IMR-90 (cell line): ENCODE measurements at regions not wholly inside any gene's neighbourhood (a gene's known extent, or its start where the extent isn't known, plus 50 kb on each side); places are given as distances from the start of the nearest gene placed in this dataset.

Experiments used
- ATAC-seq: fragments of 200-7000 bp; cut with Tn5 transposase; 2 replicates; pipeline ENCODE4 v1.9.1; 2020; ENCODE audit warnings: low read depth, mild to moderate bottlenecking, moderate library complexity
- BruUV-seq: library from RNA; stranded (reverse); fragments of 400-500 nt; replicated peaks from 2 replicates; lab custom pipeline; 2021; lab: Mats Ljungman, UMichigan
- CTCF ChIA-PET: fragments of 300-600 bp; formaldehyde crosslinking; extraction: SDS; loops from one replicate; lab custom pipeline; 2021; ENCODE audit warnings: antibody characterized with exemption; lab: Yijun Ruan, JAX
- POLR2A ChIA-PET: fragments of 300-600 bp; sonication (Branson Sonifier 250); formaldehyde crosslinking; loops from one replicate; lab custom pipeline; 2022; ENCODE audit warnings: antibody characterized with exemption; ENCODE audit not compliant: unreplicated experiment; lab: Charles Lee
- DNase-seq: peaks from one replicate; pipeline ENCODE4 v3.0.0; 2013
- H2AFZ ChIP-seq: replicated peaks from 2 replicates; pipeline ENCODE3; 2013; ENCODE audit warnings: low read length, mild to moderate bottlenecking; ENCODE audit not compliant: poor library complexity
- H2AK5ac ChIP-seq: 2 replicates; pipeline ENCODE4 v1.6.1; 2013; ENCODE audit warnings: low read depth, low read length, inconsistent platforms
- H2AK9ac ChIP-seq: replicated peaks from 2 replicates; pipeline ENCODE3; 2013; ENCODE audit warnings: mild to moderate bottlenecking, low read depth, low read length, moderate library complexity; ENCODE audit not compliant: poor library complexity
- H2BK120ac ChIP-seq: 2 replicates; pipeline ENCODE4 v1.6.1; 2013; ENCODE audit warnings: low read depth, low read length, inconsistent platforms
- H2BK15ac ChIP-seq: 3 replicates; pipeline ENCODE4 v1.6.1; 2013; ENCODE audit warnings: low read depth, low read length, inconsistent platforms
- H2BK20ac ChIP-seq: 2 replicates; pipeline ENCODE4 v1.6.1; 2013; ENCODE audit warnings: low read depth, mild to moderate bottlenecking, inconsistent platforms, low read length, moderate library complexity
- H2BK5ac ChIP-seq: 2 replicates; pipeline ENCODE4 v1.6.1; 2013; ENCODE audit warnings: mild to moderate bottlenecking, low read depth, low read length, inconsistent platforms; ENCODE audit not compliant: poor library complexity, severe bottlenecking
- H3K14ac ChIP-seq: replicated peaks from 2 replicates; pipeline ENCODE4 v1.6.1; 2013; ENCODE audit warnings: low read depth, low read length, inconsistent platforms
- H3K18ac ChIP-seq: 2 replicates; pipeline ENCODE4 v1.6.1; 2013; ENCODE audit warnings: low read depth, low read length, control low read depth
- H3K23ac ChIP-seq: 2 replicates; pipeline ENCODE4 v1.6.1; 2013; ENCODE audit warnings: low read depth, low read length, inconsistent platforms
- H3K27ac ChIP-seq: 2 replicates; pipeline ENCODE4 v1.5.1; 2013; ENCODE audit warnings: mild to moderate bottlenecking, control low read depth, low read length; ENCODE audit not compliant: insufficient read depth
- H3K27me3 ChIP-seq: 2 replicates; pipeline ENCODE4 v1.6.1; 2013; ENCODE audit warnings: low read length; ENCODE audit not compliant: control insufficient read depth, insufficient read depth
- H3K36me3 ChIP-seq: 2 replicates; pipeline ENCODE4 v1.6.1; 2013; ENCODE audit warnings: low read length, mixed read lengths; ENCODE audit not compliant: control insufficient read depth, insufficient read depth
- H3K4ac ChIP-seq: 2 replicates; pipeline ENCODE4 v1.6.1; 2013; ENCODE audit warnings: low read depth, low read length, inconsistent platforms
- H3K4me1 ChIP-seq: 2 replicates; pipeline ENCODE4 v1.6.1; 2013; ENCODE audit warnings: low read length, mixed read lengths; ENCODE audit not compliant: control insufficient read depth, insufficient read depth
- H3K4me2 ChIP-seq: 2 replicates; pipeline ENCODE4 v1.6.1; 2013; ENCODE audit warnings: low read depth, mild to moderate bottlenecking, control low read depth, low read length, moderate library complexity
- H3K4me3 ChIP-seq: 2 replicates; pipeline ENCODE4 v1.5.1; 2013; ENCODE audit warnings: low read depth, mild to moderate bottlenecking, control low read depth, low read length, moderate library complexity; ENCODE audit not compliant: insufficient read depth
- H3K56ac ChIP-seq: 2 replicates; pipeline ENCODE4 v1.6.1; 2013; ENCODE audit warnings: low read length, inconsistent platforms; ENCODE audit not compliant: insufficient read depth; ENCODE audit errors: extremely low read depth
- H3K79me1 ChIP-seq, 2 experiments: 2 replicates each; pipeline ENCODE4 v1.6.1; 2013; ENCODE audit warnings: low read length in 2 of 2, inconsistent platforms in 1 of 2, low read depth in 1 of 2
- H3K9ac ChIP-seq: 2 replicates; pipeline ENCODE4 v1.6.1; 2013; ENCODE audit warnings: low read depth, low read length, control low read depth
- H3K9me1 ChIP-seq: 2 replicates; pipeline ENCODE4 v1.6.1; 2013; ENCODE audit warnings: low read length, inconsistent platforms; ENCODE audit not compliant: insufficient read depth
- H3K9me3 ChIP-seq: 2 replicates; pipeline ENCODE4 v1.6.1; 2013; ENCODE audit warnings: low read length; ENCODE audit not compliant: control insufficient read depth, insufficient read depth
- H4K20me1 ChIP-seq: 2 replicates; pipeline ENCODE4 v1.6.1; 2013; ENCODE audit warnings: low read length, inconsistent platforms; ENCODE audit not compliant: insufficient read depth
- H4K5ac ChIP-seq: 2 replicates; pipeline ENCODE4 v1.6.1; 2013; ENCODE audit warnings: mild to moderate bottlenecking, low read depth, low read length, control low read depth
- H4K8ac ChIP-seq, 2 experiments: 2 replicates each; pipeline ENCODE4 v1.6.1; 2013; ENCODE audit warnings: low read depth in 2 of 2, low read length in 2 of 2, control low read depth in 1 of 2, inconsistent platforms in 1 of 2
- H4K91ac ChIP-seq: 2 replicates; pipeline ENCODE4 v1.6.1; 2013; ENCODE audit warnings: low read depth, low read length, inconsistent platforms; ENCODE audit not compliant: insufficient read depth
- BHLHE40 ChIP-seq: fragments of 150-350 bp; IDR thresholded peaks from 2 replicates; pipeline ENCODE4 v1.6.1; 2016; ENCODE audit warnings: mild to moderate bottlenecking, low read depth, low read length
- ELK1 ChIP-seq: fragments of 150-350 bp; IDR thresholded peaks from 2 replicates; pipeline ENCODE4 v1.6.1; 2016; ENCODE audit warnings: low read depth, mild to moderate bottlenecking, low read length, moderate library complexity, borderline replicate concordance
- MAFK ChIP-seq: IDR thresholded peaks from 2 replicates; pipeline ENCODE4 v1.6.1; 2012; ENCODE audit warnings: low read depth, low read length, improper control_type of control experiment
- MAZ ChIP-seq: IDR thresholded peaks from 2 replicates; pipeline ENCODE4 v1.6.1; 2012; ENCODE audit warnings: low read depth, mild to moderate bottlenecking, low read length, improper control_type of control experiment, moderate library complexity, borderline replicate concordance
- MXI1 ChIP-seq: IDR thresholded peaks from 2 replicates; pipeline ENCODE4 v1.6.1; 2012; ENCODE audit warnings: low read depth, mild to moderate bottlenecking, low read length, moderate library complexity, borderline replicate concordance
- NFE2L2 ChIP-seq: fragments of 150-350 bp; IDR thresholded peaks from 2 replicates; pipeline ENCODE4 v1.6.1; 2016; ENCODE audit warnings: low read depth, mild to moderate bottlenecking, low read length
- RAD21 ChIP-seq: IDR thresholded peaks from 2 replicates; pipeline ENCODE4 v1.6.1; 2012; ENCODE audit warnings: low read length, improper control_type of control experiment
- SMC3 ChIP-seq: fragments of 150-350 bp; IDR thresholded peaks from 2 replicates; pipeline ENCODE4 v1.6.1; 2016; ENCODE audit warnings: low read depth, mild to moderate bottlenecking, antibody characterized with exemption, low read length, moderate library complexity
- WGBS, 2 experiments: methylation state at CpG; one replicate each; pipeline versions ENCODE4 v1.1.5 to v1.1.7; 2013; ENCODE audit warnings: missing lambda C conversion rate in 2 of 2; ENCODE audit not compliant: insufficient read length in 1 of 2; ENCODE audit errors: extremely low coverage in 2 of 2; 5-methylcytosine and 5-hydroxymethylcytosine counted together
- dilution Hi-C: fragments of 300-500 bp; cut with HindIII; formaldehyde crosslinking; loops from one replicate; pipeline ENCODE4 v1.14.3; 2018; ENCODE audit warnings: low sequenced_read_pairs; ENCODE audit not compliant: unreplicated experiment
- in situ Hi-C: fragments of 300-500 bp; cut with MboI; formaldehyde crosslinking; loops from 3 replicates; pipeline ENCODE4 v1.14.3; 2019; ENCODE audit warnings: low sequenced_read_pairs, inconsistent platforms, mixed read lengths
- intact Hi-C: fragments of 100-400 bp; cut with micrococcal nuclease; formaldehyde crosslinking; loops from 2 replicates; pipeline ENCODE4 v1.10.0; 2022
- TF ChIP-seq, protein P1 (sequence below): fragments of 150-350 bp; IDR thresholded peaks from 2 replicates; pipeline ENCODE4 v1.6.1; 2017; ENCODE audit warnings: mild to moderate bottlenecking, antibody characterized with exemption, low read length, low read depth
- TF ChIP-seq, protein P2 (sequence below): conservative IDR thresholded peaks from 2 replicates; pipeline ENCODE4 v1.5.1; 2012; ENCODE audit warnings: mild to moderate bottlenecking, low read depth, low read length, improper control_type of control experiment

- Histone ChIP-seq H2AK5ac (no peak overlapping the region), H3K23ac (no peak overlapping the region), H2AFZ (no peak overlapping the region), H4K8ac (no peak overlapping the region), H3K9ac (no peak overlapping the region), H3K4me2 (no peak overlapping the region), H3K4ac (no peak overlapping the region), H3K14ac (no peak overlapping the region), H3K9me1 (no peaks in the 10 kb centered on the region), H3K79me1 (no peaks in the 10 kb centered on the region), H3K56ac (no peak overlapping the region), H3K36me3 (no peaks in the 10 kb centered on the region), H2AK9ac (no peak overlapping the region), H3K27me3 (no peaks in the 10 kb centered on the region), H3K4me3 (no peak overlapping the region), H3K4me1 (no peaks in the 10 kb centered on the region), H4K20me1 (no peaks in the 10 kb centered on the region), H2BK20ac (no peak overlapping the region), H2BK120ac (no peak overlapping the region), H3K18ac (no peak overlapping the region), H4K91ac (no peak overlapping the region), H4K5ac (no peak overlapping the region), H3K9me3 (no peaks in the 10 kb centered on the region), H3K27ac (no peak overlapping the region), H2BK15ac (no peak overlapping the region), H2BK5ac (no peak overlapping the region)
- ChIA-PET POLR2A (no interaction called here), CTCF (no interaction called here)
- 71% methylated on average over 5 of the region's 6 CpGs; no CpG with 5 or more reads in 1 of the 2 experiments for WGBS, 2 experiments
- intact Hi-C loops = no loop called here
- ATAC-seq (no peak), DNase-seq (no peak)
- dilution Hi-C loops = no loop called here
- no TSS peak for BruUV-seq
- in situ Hi-C loops = no loop called here
- TF ChIP-seq SMC3 = no peak
- no peak for TF ChIP-seq MAFK
- no peak for TF ChIP-seq NFE2L2
- no peak for TF ChIP-seq RAD21
- TF ChIP-seq, protein P1, sequence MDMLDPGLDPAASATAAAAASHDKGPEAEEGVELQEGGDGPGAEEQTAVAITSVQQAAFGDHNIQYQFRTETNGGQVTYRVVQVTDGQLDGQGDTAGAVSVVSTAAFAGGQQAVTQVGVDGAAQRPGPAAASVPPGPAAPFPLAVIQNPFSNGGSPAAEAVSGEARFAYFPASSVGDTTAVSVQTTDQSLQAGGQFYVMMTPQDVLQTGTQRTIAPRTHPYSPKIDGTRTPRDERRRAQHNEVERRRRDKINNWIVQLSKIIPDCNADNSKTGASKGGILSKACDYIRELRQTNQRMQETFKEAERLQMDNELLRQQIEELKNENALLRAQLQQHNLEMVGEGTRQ = no peak
- no peak for TF ChIP-seq MAZ
- no peak for TF ChIP-seq MXI1
- no peak for TF ChIP-seq ELK1
- TF ChIP-seq, protein P2, sequence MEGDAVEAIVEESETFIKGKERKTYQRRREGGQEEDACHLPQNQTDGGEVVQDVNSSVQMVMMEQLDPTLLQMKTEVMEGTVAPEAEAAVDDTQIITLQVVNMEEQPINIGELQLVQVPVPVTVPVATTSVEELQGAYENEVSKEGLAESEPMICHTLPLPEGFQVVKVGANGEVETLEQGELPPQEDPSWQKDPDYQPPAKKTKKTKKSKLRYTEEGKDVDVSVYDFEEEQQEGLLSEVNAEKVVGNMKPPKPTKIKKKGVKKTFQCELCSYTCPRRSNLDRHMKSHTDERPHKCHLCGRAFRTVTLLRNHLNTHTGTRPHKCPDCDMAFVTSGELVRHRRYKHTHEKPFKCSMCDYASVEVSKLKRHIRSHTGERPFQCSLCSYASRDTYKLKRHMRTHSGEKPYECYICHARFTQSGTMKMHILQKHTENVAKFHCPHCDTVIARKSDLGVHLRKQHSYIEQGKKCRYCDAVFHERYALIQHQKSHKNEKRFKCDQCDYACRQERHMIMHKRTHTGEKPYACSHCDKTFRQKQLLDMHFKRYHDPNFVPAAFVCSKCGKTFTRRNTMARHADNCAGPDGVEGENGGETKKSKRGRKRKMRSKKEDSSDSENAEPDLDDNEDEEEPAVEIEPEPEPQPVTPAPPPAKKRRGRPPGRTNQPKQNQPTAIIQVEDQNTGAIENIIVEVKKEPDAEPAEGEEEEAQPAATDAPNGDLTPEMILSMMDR = no peak
- no peak for TF ChIP-seq BHLHE40
Measured at GRCh38 chr7:91554883-91555282, 290.6 kb downstream of the FZD1 start.
